GM21717 (cell line): ENCODE measurements at regions not wholly inside any gene's neighbourhood (a gene's known extent, or its start where the extent isn't known, plus 50 kb on each side); places are given as distances from the start of the nearest gene placed in this dataset.

ENCODE experiments used
- ATAC-seq: cut with Tn5 transposase; IDR thresholded peaks from one replicate; pipeline ENCODE4 v1.9.1; 2021; ENCODE audit warnings: mild to moderate bottlenecking, moderate library complexity; ENCODE audit not compliant: unreplicated experiment

- ATAC-seq: no peak
Observed at GRCh38 chr1:219676012-219676765, 63.3 kb upstream of the ZC3H11B start.

GRCh38 chr1:219670426-219671149 lies 57.7 kb upstream of the ZC3H11B start:
- ATAC-seq: no peak

GRCh38 chr1:219669556-219669955 lies 56.7 kb upstream of the ZC3H11B start:
- no peak for ATAC-seq

GRCh38 chr1:219669042-219669441 lies 56.1 kb upstream of the ZC3H11B start:
- no peak for ATAC-seq

- no peak for ATAC-seq
Observed at GRCh38 chr1:219668446-219668845, 55.5 kb upstream of the ZC3H11B start.

GRCh38 chr1:219666242-219666641 lies 53.3 kb upstream of the ZC3H11B start:
- ATAC-seq: no peak

- no peak for ATAC-seq
Observed at GRCh38 chr1:219665089-219665488, 52.2 kb upstream of the ZC3H11B start.

- ATAC-seq: no peak
Observed at GRCh38 chr1:219664310-219665029, 51.6 kb upstream of the ZC3H11B start.
